ENCODE measurements at regions not wholly inside any gene's neighbourhood (a gene's known extent, or its start where the extent isn't known, plus 50 kb on each side); places are given as distances from the start of the nearest gene placed in this dataset.

DNA sequence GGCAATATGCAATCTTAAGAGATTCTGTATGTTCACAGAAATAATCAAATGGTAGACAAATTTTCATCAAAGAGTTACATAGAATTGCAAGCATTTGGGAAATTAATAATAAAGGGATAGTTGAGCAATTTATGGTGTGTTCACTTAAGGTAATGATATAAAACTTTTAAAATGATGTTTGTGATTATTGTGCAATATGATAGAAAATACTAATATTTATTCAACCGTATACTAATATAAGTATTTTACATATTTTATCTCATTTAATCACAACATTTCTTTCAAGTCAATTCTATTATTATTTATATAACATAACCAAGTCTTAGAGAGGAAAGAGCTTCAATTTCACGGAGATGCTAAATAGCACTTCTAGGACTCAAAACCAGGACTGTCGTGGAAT lies 716.8 kb upstream of the MIR17HG start:
- no peaks in the 10 kb centered on the region; the same call in 1 of the 2 replicates for H3K27me3 ChIP-seq (ENCODE audit: low read length)
- H3K9me3 ChIP-seq (ENCODE audit: low read length), result no peaks in the 10 kb centered on the region
- H2AFZ ChIP-seq (ENCODE audit: low read length), result no peak overlapping the region
- no peak overlapping the region for H3K4me2 ChIP-seq (ENCODE audit: low read depth, low read length, poor library complexity, severe bottlenecking)
- H4K20me1 ChIP-seq (ENCODE audit: insufficient read depth, low read depth, low read length), result no peaks in the 10 kb centered on the region
- H3K27ac ChIP-seq (ENCODE audit: low read length), result no peak overlapping the region
- no peak overlapping the region for H3K4me3 ChIP-seq (ENCODE audit: low read length)
- no peak overlapping the region for H3K9ac ChIP-seq (ENCODE audit: low read length)
- H3K36me3 ChIP-seq (ENCODE audit: insufficient read depth, low read length), result no peaks in the 10 kb centered on the region
- no peaks in the 10 kb centered on the region for H3K9me2 ChIP-seq (replicated peaks; ENCODE audit: insufficient read depth, low read length)
- no peaks in the 10 kb centered on the region for H3K79me2 ChIP-seq (ENCODE audit: low read length)
- no peak for DNase-seq
- H3K4me1 ChIP-seq (ENCODE audit: low read length), result no peaks in the 10 kb centered on the region

- H3K27ac ChIP-seq (ENCODE audit: low read length), result no peak overlapping the region
- H3K36me3 ChIP-seq (ENCODE audit: insufficient read depth, low read length), result no peaks in the 10 kb centered on the region
- H3K79me2 ChIP-seq (ENCODE audit: low read length), result no peaks in the 10 kb centered on the region
- H2AFZ ChIP-seq (ENCODE audit: low read length), result no peak overlapping the region
- no peak overlapping the region for H3K9ac ChIP-seq (ENCODE audit: low read length)
- no peaks in the 10 kb centered on the region; the same call in 1 of the 2 replicates for H3K27me3 ChIP-seq (ENCODE audit: low read length)
- no peak overlapping the region for H3K4me3 ChIP-seq (ENCODE audit: low read length)
- H3K9me2 ChIP-seq (replicated peaks; ENCODE audit: insufficient read depth, low read length), result no peaks in the 10 kb centered on the region
- no peaks in the 10 kb centered on the region for H4K20me1 ChIP-seq (ENCODE audit: insufficient read depth, low read depth, low read length)
- no peaks in the 10 kb centered on the region for H3K4me1 ChIP-seq (ENCODE audit: low read length)
- no peaks in the 10 kb centered on the region for H3K9me3 ChIP-seq (ENCODE audit: low read length)
- H3K4me2 ChIP-seq (ENCODE audit: low read depth, low read length, poor library complexity, severe bottlenecking), result no peak overlapping the region
- no peak for DNase-seq
Observed at GRCh38 chr13:90632184-90632583, 715.3 kb upstream of the MIR17HG start.

GRCh38 chr13:90633849-90634248 lies 713.6 kb upstream of the MIR17HG start:
- H3K9ac ChIP-seq (ENCODE audit: low read length), result no peak overlapping the region
- no peak overlapping the region for H2AFZ ChIP-seq (ENCODE audit: low read length)
- H4K20me1 ChIP-seq (ENCODE audit: insufficient read depth, low read depth, low read length), result no peaks in the 10 kb centered on the region
- no peaks in the 10 kb centered on the region for H3K4me1 ChIP-seq (ENCODE audit: low read length)
- no peaks in the 10 kb centered on the region for H3K9me2 ChIP-seq (replicated peaks; ENCODE audit: insufficient read depth, low read length)
- H3K79me2 ChIP-seq (ENCODE audit: low read length), result no peaks in the 10 kb centered on the region
- no peak overlapping the region for H3K4me3 ChIP-seq (ENCODE audit: low read length)
- H3K27me3 ChIP-seq (ENCODE audit: low read length), result no peaks in the 10 kb centered on the region; the same call in 1 of the 2 replicates
- no peaks in the 10 kb centered on the region for H3K9me3 ChIP-seq (ENCODE audit: low read length)
- H3K4me2 ChIP-seq (ENCODE audit: low read depth, low read length, poor library complexity, severe bottlenecking), result no peak overlapping the region
- H3K27ac ChIP-seq (ENCODE audit: low read length), result no peak overlapping the region
- H3K36me3 ChIP-seq (ENCODE audit: insufficient read depth, low read length), result no peaks in the 10 kb centered on the region
- no peak for DNase-seq

DNA sequence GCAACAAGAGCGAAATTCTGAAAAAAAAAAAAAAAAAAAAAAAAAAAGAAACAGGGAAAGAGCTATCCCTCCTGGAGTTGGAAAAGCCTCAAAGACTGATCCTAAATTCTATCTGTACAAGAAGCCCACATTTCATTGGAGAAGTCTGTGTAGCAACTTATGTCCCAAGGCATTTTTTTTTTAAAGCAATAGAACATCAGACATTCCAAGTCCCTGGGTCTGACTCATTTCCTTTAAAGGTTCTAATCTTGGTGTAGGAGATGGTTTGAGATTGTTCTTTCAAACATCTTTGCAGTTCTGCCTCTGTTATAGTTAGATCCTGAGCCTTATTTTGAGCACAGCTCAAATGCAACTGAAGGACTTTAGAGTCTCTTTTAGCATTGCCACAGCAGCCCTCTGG lies 706.5 kb upstream of the MIR17HG start:
- H3K27ac ChIP-seq (ENCODE audit: low read length), result no peak overlapping the region

GRCh38 chr13:90641884-90642283 lies 705.6 kb upstream of the MIR17HG start:
- H3K4me2 ChIP-seq (ENCODE audit: low read depth, low read length, poor library complexity, severe bottlenecking), result no peak overlapping the region
- H4K20me1 ChIP-seq (ENCODE audit: insufficient read depth, low read depth, low read length), result no peaks in the 10 kb centered on the region
- no peaks in the 10 kb centered on the region for H3K4me1 ChIP-seq (ENCODE audit: low read length)

More for the DNA sequence above, 706.5 kb upstream of the MIR17HG start:
- Histone ChIP-seq H3K4me1 (ENCODE audit: low read length) (no peaks in the 10 kb centered on the region), H3K4me3 (ENCODE audit: low read length) (no peak overlapping the region), H3K36me3 (ENCODE audit: insufficient read depth, low read length) (no peaks in the 10 kb centered on the region), H3K4me2 (ENCODE audit: low read depth, low read length, poor library complexity, severe bottlenecking) (no peak overlapping the region), H3K9ac (ENCODE audit: low read length) (no peak overlapping the region), H3K9me2 (replicated peaks; ENCODE audit: insufficient read depth, low read length) (no peaks in the 10 kb centered on the region), H3K9me3 (ENCODE audit: low read length) (no peaks in the 10 kb centered on the region), H2AFZ (ENCODE audit: low read length) (no peak overlapping the region), H4K20me1 (ENCODE audit: insufficient read depth, low read depth, low read length) (no peaks in the 10 kb centered on the region), H3K27me3 (ENCODE audit: low read length) (no peaks in the 10 kb centered on the region), H3K79me2 (ENCODE audit: low read length) (no peaks in the 10 kb centered on the region)
- no peak for DNase-seq

DNA sequence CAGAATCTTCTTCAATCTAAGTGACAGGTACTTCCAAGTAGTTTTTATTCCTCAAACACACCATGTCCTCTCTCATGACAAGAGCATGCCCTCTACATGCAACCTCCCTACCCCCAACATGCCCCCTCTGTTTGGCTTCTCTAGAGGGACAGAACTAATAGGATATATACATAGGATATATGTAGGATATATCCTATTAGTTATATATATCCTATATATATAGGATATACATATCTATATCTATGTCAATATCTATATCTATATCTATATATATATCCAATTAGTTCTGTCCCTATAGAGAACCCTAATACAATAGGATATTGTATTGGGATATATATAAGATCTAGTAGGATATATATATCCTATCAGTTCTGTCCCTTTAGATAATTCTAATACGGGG lies 701.9 kb upstream of the MIR17HG start:
- Histone ChIP-seq H2AFZ (ENCODE audit: low read length) (no peak overlapping the region), H3K27me3 (ENCODE audit: low read length) (no peaks in the 10 kb centered on the region), H3K9ac (ENCODE audit: low read length) (no peak overlapping the region), H3K9me2 (replicated peaks; ENCODE audit: insufficient read depth, low read length) (no peaks in the 10 kb centered on the region), H4K20me1 (ENCODE audit: insufficient read depth, low read depth, low read length) (no peaks in the 10 kb centered on the region), H3K36me3 (ENCODE audit: insufficient read depth, low read length) (no peaks in the 10 kb centered on the region), H3K4me1 (ENCODE audit: low read length) (no peaks in the 10 kb centered on the region), H3K9me3 (ENCODE audit: low read length) (no peaks in the 10 kb centered on the region), H3K79me2 (ENCODE audit: low read length) (no peaks in the 10 kb centered on the region), H3K4me3 (ENCODE audit: low read length) (no peak overlapping the region), H3K4me2 (ENCODE audit: low read depth, low read length, poor library complexity, severe bottlenecking) (no peak overlapping the region), H3K27ac (ENCODE audit: low read length) (no peak overlapping the region)
- no peak for DNase-seq

More at GRCh38 chr13:90641884-90642283, 705.6 kb upstream of the MIR17HG start:
- Histone ChIP-seq H3K79me2 (ENCODE audit: low read length) (no peaks in the 10 kb centered on the region), H3K36me3 (ENCODE audit: insufficient read depth, low read length) (no peaks in the 10 kb centered on the region), H3K27ac (ENCODE audit: low read length) (no peak overlapping the region), H3K9ac (ENCODE audit: low read length) (no peak overlapping the region), H3K27me3 (ENCODE audit: low read length) (no peaks in the 10 kb centered on the region), H3K9me3 (ENCODE audit: low read length) (no peaks in the 10 kb centered on the region), H3K4me3 (ENCODE audit: low read length) (no peak overlapping the region), H2AFZ (ENCODE audit: low read length) (no peak overlapping the region), H3K9me2 (replicated peaks; ENCODE audit: insufficient read depth, low read length) (no peaks in the 10 kb centered on the region)
- DNase-seq, result no peak

DNA sequence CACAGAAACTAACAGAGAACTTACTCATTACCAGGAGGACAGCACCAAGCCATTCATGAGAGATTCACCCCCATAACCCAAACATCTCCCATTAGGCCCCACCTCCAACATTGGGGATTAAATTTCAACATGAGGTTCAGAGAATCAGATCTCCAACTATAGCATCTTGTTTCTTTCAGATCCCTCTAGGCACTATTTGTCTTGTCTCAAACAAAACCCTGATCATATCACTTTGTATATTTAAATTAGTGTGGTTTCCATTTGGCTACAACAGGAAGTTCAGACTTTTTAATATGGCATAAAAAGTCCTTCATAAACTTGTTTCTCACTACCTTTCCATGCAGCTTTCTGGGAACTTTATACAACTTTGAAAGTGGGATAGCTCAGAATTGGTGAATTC lies 699.0 kb upstream of the MIR17HG start:
- Histone ChIP-seq H3K4me1 (ENCODE audit: low read length) (no peaks in the 10 kb centered on the region), H2AFZ (ENCODE audit: low read length) (no peak overlapping the region), H3K9ac (ENCODE audit: low read length) (no peak overlapping the region), H3K79me2 (ENCODE audit: low read length) (no peaks in the 10 kb centered on the region), H3K36me3 (ENCODE audit: insufficient read depth, low read length) (no peaks in the 10 kb centered on the region), H3K27me3 (ENCODE audit: low read length) (no peaks in the 10 kb centered on the region), H3K27ac (ENCODE audit: low read length) (no peak overlapping the region), H3K9me2 (replicated peaks; ENCODE audit: insufficient read depth, low read length) (no peaks in the 10 kb centered on the region), H3K4me2 (ENCODE audit: low read depth, low read length, poor library complexity, severe bottlenecking) (no peak overlapping the region), H3K4me3 (ENCODE audit: low read length) (no peak overlapping the region), H3K9me3 (ENCODE audit: low read length) (no peaks in the 10 kb centered on the region), H4K20me1 (ENCODE audit: insufficient read depth, low read depth, low read length) (no peaks in the 10 kb centered on the region)
- no peak for DNase-seq

GRCh38 chr13:90652036-90652435 lies 695.5 kb upstream of the MIR17HG start:
- Histone ChIP-seq H3K27me3 (ENCODE audit: low read length) (no peaks in the 10 kb centered on the region), H3K79me2 (ENCODE audit: low read length) (no peaks in the 10 kb centered on the region), H3K9ac (ENCODE audit: low read length) (no peak overlapping the region), H3K9me2 (replicated peaks; ENCODE audit: insufficient read depth, low read length) (no peaks in the 10 kb centered on the region), H3K4me3 (ENCODE audit: low read length) (no peak overlapping the region), H3K36me3 (ENCODE audit: insufficient read depth, low read length) (no peaks in the 10 kb centered on the region), H3K4me2 (ENCODE audit: low read depth, low read length, poor library complexity, severe bottlenecking) (no peak overlapping the region), H3K4me1 (ENCODE audit: low read length) (no peaks in the 10 kb centered on the region), H2AFZ (ENCODE audit: low read length) (no peak overlapping the region), H3K9me3 (ENCODE audit: low read length) (no peaks in the 10 kb centered on the region), H3K27ac (ENCODE audit: low read length) (no peak overlapping the region), H4K20me1 (ENCODE audit: insufficient read depth, low read depth, low read length) (no peaks in the 10 kb centered on the region)
- DNase-seq, result no peak

DNA sequence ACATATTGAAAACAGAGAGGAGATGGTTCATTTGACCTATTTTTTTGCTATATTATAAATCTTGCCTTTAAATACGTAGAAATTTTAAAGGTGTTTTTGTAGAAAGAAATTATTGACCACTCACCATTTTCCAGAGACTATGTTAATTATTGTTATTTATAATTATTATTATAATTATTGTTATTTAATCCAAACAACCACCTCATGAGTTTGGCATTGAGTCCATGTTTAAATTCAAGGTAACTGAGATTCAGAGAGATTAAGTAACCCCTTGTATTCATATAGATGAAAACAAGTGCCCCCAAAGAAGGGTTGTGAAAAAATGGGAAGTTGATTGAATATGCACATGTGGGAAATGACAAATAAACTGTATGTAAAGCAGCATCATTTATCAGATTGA lies 692.5 kb upstream of the MIR17HG start:
- H4K20me1 ChIP-seq (ENCODE audit: insufficient read depth, low read depth, low read length), result no peaks in the 10 kb centered on the region
- no peaks in the 10 kb centered on the region for H3K9me3 ChIP-seq (ENCODE audit: low read length)
- no peak overlapping the region for H3K9ac ChIP-seq (ENCODE audit: low read length)
- no peaks in the 10 kb centered on the region for H3K27me3 ChIP-seq (ENCODE audit: low read length)
- H3K27ac ChIP-seq (ENCODE audit: low read length), result no peak overlapping the region
- no peak overlapping the region for H3K4me3 ChIP-seq (ENCODE audit: low read length)
- H3K4me1 ChIP-seq (ENCODE audit: low read length), result no peaks in the 10 kb centered on the region
- no peaks in the 10 kb centered on the region for H3K79me2 ChIP-seq (ENCODE audit: low read length)
- no peak overlapping the region for H2AFZ ChIP-seq (ENCODE audit: low read length)
- no peak for DNase-seq
- H3K4me2 ChIP-seq (ENCODE audit: low read depth, low read length, poor library complexity, severe bottlenecking), result no peak overlapping the region
- no peaks in the 10 kb centered on the region for H3K9me2 ChIP-seq (replicated peaks; ENCODE audit: insufficient read depth, low read length)
- no peaks in the 10 kb centered on the region for H3K36me3 ChIP-seq (ENCODE audit: insufficient read depth, low read length)
